ENCODE measurements at regions not wholly inside any gene's neighbourhood (a gene's known extent, or its start where the extent isn't known, plus 50 kb on each side); places are given as distances from the start of the nearest gene placed in this dataset.
"Not testable (repeated sequence)": the region's sequence is repeated elsewhere in the genome, so short reads cannot be mapped to it uniquely, and the experiment has no call there.

- DNase-seq (ENCODE audit: low read depth in 2 of 2), result not testable (repeated sequence)
Measured at GRCh38 chr9:80482251-80482650, 910.5 kb downstream of the TLE4 start.

- no peak for DNase-seq (ENCODE audit: low read depth in 2 of 2)
Measured at GRCh38 chr9:80467632-80468031, 895.9 kb downstream of the TLE4 start.

- no peak for DNase-seq (ENCODE audit: low read depth in 2 of 2)
Measured at GRCh38 chr9:80465556-80465955, 893.8 kb downstream of the TLE4 start.

GRCh38 chr9:80449513-80449912 lies 877.7 kb downstream of the TLE4 start:
- DNase-seq (ENCODE audit: low read depth in 2 of 2), result no peak

- DNase-seq (ENCODE audit: low read depth in 2 of 2), result no peak
Measured at GRCh38 chr9:80448996-80449395, 877.2 kb downstream of the TLE4 start.

GRCh38 chr9:80447876-80448275 lies 876.1 kb downstream of the TLE4 start:
- no peak for DNase-seq (ENCODE audit: low read depth in 2 of 2)

- DNase-seq (ENCODE audit: low read depth in 2 of 2), result no peak
Measured at GRCh38 chr9:80440724-80441123, 869.0 kb downstream of the TLE4 start.

GRCh38 chr9:80437825-80438224 lies 866.1 kb downstream of the TLE4 start:
- DNase-seq (ENCODE audit: low read depth in 2 of 2), result no peak

GRCh38 chr9:80437091-80437640 lies 865.4 kb downstream of the TLE4 start:
- no peak for DNase-seq (ENCODE audit: low read depth in 2 of 2)

- no peak for DNase-seq (ENCODE audit: low read depth in 2 of 2)
Measured at GRCh38 chr9:80435591-80435990, 863.8 kb downstream of the TLE4 start.

- DNase-seq (ENCODE audit: low read depth in 2 of 2), result no peak
Measured at GRCh38 chr9:80426992-80427391, 855.2 kb downstream of the TLE4 start.

GRCh38 chr9:80417211-80417773 lies 845.5 kb downstream of the TLE4 start:
- no peak for DNase-seq (ENCODE audit: low read depth in 2 of 2)

GRCh38 chr9:80410106-80410505 lies 838.3 kb downstream of the TLE4 start:
- no peak for DNase-seq (ENCODE audit: low read depth in 2 of 2)

- no peak for DNase-seq (ENCODE audit: low read depth in 2 of 2)
Measured at GRCh38 chr9:80407220-80407619, 835.5 kb downstream of the TLE4 start.

- no peak for DNase-seq (ENCODE audit: low read depth in 2 of 2)
Measured at GRCh38 chr9:80401243-80401642, 829.5 kb downstream of the TLE4 start.

GRCh38 chr9:80400624-80401230 lies 829.0 kb downstream of the TLE4 start:
- no peak for DNase-seq (ENCODE audit: low read depth in 2 of 2)

GRCh38 chr9:80399606-80400005 lies 827.8 kb downstream of the TLE4 start:
- no peak for DNase-seq (ENCODE audit: low read depth in 2 of 2)

GRCh38 chr9:80387828-80388227 lies 816.1 kb downstream of the TLE4 start:
- no peak for DNase-seq (ENCODE audit: low read depth in 2 of 2)

- DNase-seq (ENCODE audit: low read depth in 2 of 2), result no peak
Measured at GRCh38 chr9:80385246-80385645, 813.5 kb downstream of the TLE4 start.

GRCh38 chr9:80383331-80383730 lies 811.6 kb downstream of the TLE4 start:
- DNase-seq (ENCODE audit: low read depth in 2 of 2), result no peak

- no peak for DNase-seq (ENCODE audit: low read depth in 2 of 2)
Measured at GRCh38 chr9:80382211-80382891, 810.6 kb downstream of the TLE4 start.

GRCh38 chr9:80380301-80380700 lies 808.5 kb downstream of the TLE4 start:
- no peak for DNase-seq (ENCODE audit: low read depth in 2 of 2)

GRCh38 chr9:80378669-80379293 lies 807.0 kb downstream of the TLE4 start:
- no peak for DNase-seq (ENCODE audit: low read depth in 2 of 2)

All from activated CD4-positive, alpha-beta T cell treated with anti-CD3 and anti-CD28 coated beads for 24 hours (primary cell).